GM10266 (cell line): ENCODE measurements at regions not wholly inside any gene's neighbourhood (a gene's known extent, or its start where the extent isn't known, plus 50 kb on each side); places are given as distances from the start of the nearest gene placed in this dataset.

Experiments
- DNase-seq: peaks from one replicate; pipeline ENCODE4 v3.0.0; 2012; ENCODE audit errors: extremely low spot score
- TF ChIP-seq, protein P1 (sequence below): IDR thresholded peaks from 2 replicates; pipeline ENCODE4 v1.5.1; 2012; ENCODE audit warnings: mild to moderate bottlenecking, low read depth; ENCODE audit not compliant: control insufficient read depth, insufficient read depth; ENCODE audit errors: missing control alignments

DNA sequence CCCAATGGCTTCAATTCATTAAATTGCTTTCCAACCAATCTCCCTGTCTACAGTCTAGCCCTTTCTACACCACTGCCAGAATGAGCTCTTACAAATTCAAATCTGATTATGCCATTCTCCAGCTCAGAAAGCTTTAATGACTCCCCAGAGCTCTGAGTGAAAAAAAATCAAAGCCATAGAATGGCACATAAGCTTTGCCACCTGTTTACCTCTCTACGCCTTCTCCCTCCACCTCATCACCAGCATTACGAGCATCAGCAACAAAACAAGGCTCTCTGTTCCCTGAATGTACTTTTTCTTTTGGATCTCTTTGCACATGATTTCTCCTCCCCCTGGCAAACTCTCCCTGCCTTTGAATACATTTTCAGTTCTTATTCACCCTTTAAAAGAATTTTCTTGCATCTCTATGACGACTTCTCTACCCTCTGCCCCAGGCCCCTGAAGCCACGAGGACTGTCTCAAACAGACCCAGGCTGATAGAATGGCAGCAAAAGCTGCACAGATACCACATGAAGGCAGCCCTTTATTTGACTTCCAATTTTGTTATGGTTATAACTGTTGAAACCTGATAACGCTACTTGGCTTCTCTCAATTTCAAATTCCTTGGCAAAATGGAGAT lies 516.0 kb downstream of the PCDH7 start:
- TF ChIP-seq, protein P1, sequence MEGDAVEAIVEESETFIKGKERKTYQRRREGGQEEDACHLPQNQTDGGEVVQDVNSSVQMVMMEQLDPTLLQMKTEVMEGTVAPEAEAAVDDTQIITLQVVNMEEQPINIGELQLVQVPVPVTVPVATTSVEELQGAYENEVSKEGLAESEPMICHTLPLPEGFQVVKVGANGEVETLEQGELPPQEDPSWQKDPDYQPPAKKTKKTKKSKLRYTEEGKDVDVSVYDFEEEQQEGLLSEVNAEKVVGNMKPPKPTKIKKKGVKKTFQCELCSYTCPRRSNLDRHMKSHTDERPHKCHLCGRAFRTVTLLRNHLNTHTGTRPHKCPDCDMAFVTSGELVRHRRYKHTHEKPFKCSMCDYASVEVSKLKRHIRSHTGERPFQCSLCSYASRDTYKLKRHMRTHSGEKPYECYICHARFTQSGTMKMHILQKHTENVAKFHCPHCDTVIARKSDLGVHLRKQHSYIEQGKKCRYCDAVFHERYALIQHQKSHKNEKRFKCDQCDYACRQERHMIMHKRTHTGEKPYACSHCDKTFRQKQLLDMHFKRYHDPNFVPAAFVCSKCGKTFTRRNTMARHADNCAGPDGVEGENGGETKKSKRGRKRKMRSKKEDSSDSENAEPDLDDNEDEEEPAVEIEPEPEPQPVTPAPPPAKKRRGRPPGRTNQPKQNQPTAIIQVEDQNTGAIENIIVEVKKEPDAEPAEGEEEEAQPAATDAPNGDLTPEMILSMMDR = no peak
- no peak for DNase-seq

DNA sequence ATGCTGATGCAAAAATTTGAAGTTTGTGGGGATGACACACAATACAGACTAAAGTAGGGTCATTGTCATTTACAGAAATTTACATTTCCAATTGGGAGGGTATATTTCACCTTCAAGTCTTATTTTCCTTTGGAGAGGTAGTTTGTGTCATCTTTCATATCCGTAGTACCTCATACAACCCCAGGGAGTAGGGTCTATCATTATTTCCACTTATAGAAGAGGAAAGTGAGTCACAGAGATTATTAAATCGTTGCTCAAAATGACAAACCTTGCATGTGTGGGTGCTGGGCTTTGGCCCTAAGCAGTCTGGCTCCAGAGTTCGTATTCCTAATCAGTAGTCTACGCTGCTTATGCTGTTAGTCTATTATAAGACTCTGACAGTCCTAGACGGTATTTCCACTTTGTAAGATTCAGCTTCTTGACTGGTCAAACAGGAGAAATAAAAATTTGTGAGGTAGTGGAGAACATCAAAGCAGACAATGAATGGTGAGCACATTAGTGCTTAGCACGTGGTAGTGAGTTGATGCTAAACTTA lies 516.5 kb downstream of the PCDH7 start:
- TF ChIP-seq, protein P1 = no peak
- DNase-seq = no peak

DNA sequence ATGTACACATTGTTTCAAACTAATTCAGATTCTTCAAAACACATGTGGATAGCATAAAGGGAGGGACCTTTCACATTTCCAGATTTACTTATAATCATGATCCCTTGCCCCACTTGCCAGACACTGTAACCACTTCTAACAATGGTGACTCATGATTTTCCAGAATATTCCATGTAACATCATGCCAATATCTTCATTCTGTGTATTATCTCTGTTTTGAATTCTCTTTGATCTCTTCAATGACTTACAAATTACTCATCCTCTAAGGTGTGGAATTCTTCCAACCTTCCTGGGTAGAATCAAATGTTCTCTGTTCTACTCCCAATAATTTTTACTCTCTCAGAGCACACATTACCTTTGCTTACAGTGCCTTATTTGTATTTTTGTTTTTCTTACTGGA lies 517.1 kb downstream of the PCDH7 start:
- DNase-seq = no peak
- TF ChIP-seq, protein P1 = no peak

DNA sequence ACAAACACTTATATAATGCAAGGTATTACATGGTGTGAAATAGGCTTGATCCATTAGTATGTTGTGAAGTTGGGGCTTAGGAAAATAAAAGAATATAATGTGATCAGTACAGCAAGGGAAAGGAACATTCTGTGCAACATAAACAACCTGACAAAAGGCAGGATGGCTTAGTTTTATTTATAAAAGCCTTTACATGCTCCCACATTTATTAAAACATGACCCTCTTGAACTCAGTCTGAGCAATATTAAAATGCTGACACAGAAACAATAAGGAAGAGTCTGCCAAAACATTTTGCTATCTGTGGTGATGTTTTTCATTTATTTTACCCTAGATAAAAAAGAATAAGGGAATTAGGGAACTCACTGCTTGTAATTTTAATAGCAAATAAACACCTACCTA lies 519.7 kb downstream of the PCDH7 start:
- TF ChIP-seq, protein P1 = no peak

DNA sequence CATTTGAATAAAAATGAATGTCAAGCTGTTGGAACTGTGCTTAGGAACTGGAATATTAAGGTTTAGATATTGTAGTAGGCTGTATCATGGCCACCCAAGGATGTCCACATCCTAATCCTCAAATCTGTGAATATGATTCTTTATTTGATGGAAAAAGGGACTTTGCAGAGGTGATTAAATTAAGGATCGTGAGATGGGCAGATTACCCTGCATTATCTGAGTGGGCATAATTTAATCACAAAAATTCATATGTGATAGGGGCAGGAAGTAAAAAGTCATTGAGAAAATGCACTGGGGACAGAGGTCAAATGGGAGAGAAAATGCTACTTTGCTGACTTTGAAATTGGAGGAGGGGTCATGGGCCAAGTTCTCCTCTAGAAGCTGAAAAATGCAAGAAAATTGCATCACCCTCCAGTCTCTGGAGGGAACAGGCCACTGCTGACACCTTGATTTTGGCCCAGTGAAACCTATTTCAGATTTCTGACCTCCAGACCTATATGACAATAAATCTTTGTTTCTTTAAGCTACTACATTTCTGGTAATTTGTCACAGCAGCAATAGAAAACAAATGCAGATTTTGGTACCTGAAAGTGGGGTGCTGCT lies 521.4 kb downstream of the PCDH7 start:
- no peak for DNase-seq
- TF ChIP-seq, protein P1 = no peak

More for the DNA sequence above, 519.7 kb downstream of the PCDH7 start:
- no peak for DNase-seq

DNA sequence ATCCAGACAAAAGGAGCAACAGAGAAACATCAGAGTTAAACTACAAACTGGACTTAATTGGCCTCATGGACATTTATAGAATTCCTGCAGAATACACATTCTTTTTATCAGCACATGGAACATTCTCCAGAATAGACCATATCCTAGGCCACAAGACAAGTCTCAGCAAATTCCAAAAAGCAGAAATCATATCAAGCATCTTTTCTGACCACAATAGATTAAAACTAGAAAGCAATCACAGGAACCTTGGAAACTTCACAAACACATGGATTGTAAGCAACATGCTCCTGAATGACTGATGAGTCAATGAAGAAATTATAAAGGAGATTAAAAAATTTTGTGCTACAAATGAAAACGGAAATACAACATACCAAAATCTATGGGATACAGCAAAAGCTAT lies 526.7 kb downstream of the PCDH7 start:
- no peak for DNase-seq
- TF ChIP-seq, protein P1 = no peak

DNA sequence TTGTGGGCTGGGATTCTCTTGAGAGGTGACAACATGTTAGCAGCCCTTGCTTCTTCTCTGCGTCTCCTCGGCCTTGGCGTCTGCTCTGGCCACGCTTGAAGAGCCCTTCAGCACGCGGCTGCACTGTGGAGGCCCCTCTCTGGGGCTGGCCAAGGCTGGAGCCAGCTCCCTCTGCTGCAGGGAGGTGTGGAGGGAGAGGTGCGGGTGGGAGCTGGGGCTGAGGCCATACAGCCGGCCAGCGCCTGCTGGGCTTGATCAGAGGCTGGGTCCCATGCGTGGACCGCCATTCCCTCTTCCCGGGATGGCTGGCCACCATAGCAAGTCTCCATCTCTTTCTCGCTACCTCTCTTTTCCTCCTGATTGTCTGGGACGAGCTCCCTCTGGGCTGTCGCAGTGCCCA lies 539.0 kb downstream of the PCDH7 start:
- DNase-seq = no peak
- TF ChIP-seq, protein P1 = no peak
